Breast epithelium (tissue), 4 donors: ENCODE measurements at regions not wholly inside any gene's neighbourhood (a gene's known extent, or its start where the extent isn't known, plus 50 kb on each side); places are given as distances from the start of the nearest gene placed in this dataset.
"Not testable (repeated sequence)": the region's sequence is repeated elsewhere in the genome, so short reads cannot be mapped to it uniquely, and the experiment has no call there.

Source experiments
- DNase-seq, 2 donors: peaks; one replicate each; pipeline ENCODE4 v3.0.0-alpha.2; 2019; ENCODE audit warnings: low spot score in 2 of 2
- H3K27ac ChIP-seq, 2 donors: fragments of 200-600 bp; sonication (generic) in 1 of 2; one replicate each; pipeline ENCODE4 v1.5.1; 2016 to 2019; ENCODE audit warnings: mild to moderate bottlenecking in 1 of 2
- H3K27me3 ChIP-seq, 2 donors: fragments of 200-600 bp; sonication (generic) in 1 of 2; one replicate each; pipeline versions ENCODE4 v1.5.1 to v1.6.0; 2017 to 2019; ENCODE audit warnings: control low read depth in 1 of 2, mild to moderate bottlenecking in 1 of 2
- H3K36me3 ChIP-seq: fragments of 200-600 bp; one replicate; pipeline ENCODE4 v1.5.1; 2019
- H3K4me1 ChIP-seq, 2 donors: fragments of 200-600 bp; sonication (generic); one replicate each; pipeline ENCODE4 v1.5.1; 2016 to 2019; ENCODE audit warnings: control low read depth in 1 of 2
- H3K4me3 ChIP-seq, 3 donors: fragments of 200-600 bp; sonication (generic); 1 replicate in 2 of 3; 2 replicates in 1 of 3; pipeline ENCODE4 v1.5.1; 2016 to 2019; ENCODE audit warnings: mild to moderate bottlenecking in 3 of 3, moderate library complexity in 2 of 3
- H3K9me3 ChIP-seq, 2 donors: fragments of 200-600 bp; sonication (generic) in 1 of 2; one replicate each; pipeline ENCODE4 v1.5.1; 2016 to 2019; ENCODE audit warnings: control low read depth in 1 of 2
- CTCF ChIP-seq, 3 donors: fragments of 450-650 bp; IDR thresholded peaks; one replicate each; pipeline ENCODE4 v1.5.1; 2016 to 2017; ENCODE audit warnings: antibody characterized with exemption in 3 of 3, mild to moderate bottlenecking in 3 of 3, moderate library complexity in 3 of 3
- POLR2A ChIP-seq: fragments of 450-650 bp; IDR thresholded peaks from one replicate; pipeline ENCODE4 v1.6.1; 2016; ENCODE audit warnings: antibody characterized with exemption, mild to moderate bottlenecking, moderate library complexity
- POLR2AphosphoS5 ChIP-seq, 3 donors: sonication (generic); formaldehyde crosslinking; IDR thresholded peaks; one replicate each; pipeline ENCODE4 v1.6.1; 2017; ENCODE audit warnings: antibody characterized with exemption in 3 of 3
- intact Hi-C: fragments of 100-400 bp; cut with DNase I; formaldehyde crosslinking; loops from one replicate; pipeline ENCODE4 v1.15.1; 2023; ENCODE audit warnings: low total_unique reads

- Histone ChIP-seq H3K4me1 (no peaks in the 10 kb centered on the region), H3K36me3 (no peaks in the 10 kb centered on the region), H3K27ac (no peak overlapping the region), H3K9me3 (no peaks in the 10 kb centered on the region), H3K27me3 (no peaks in the 10 kb centered on the region), H3K4me3 (no peak overlapping the region)
- TF ChIP-seq POLR2AphosphoS5 (IDR thresholded peaks at IDR 0.05) (no peak), POLR2A (no peak), CTCF (IDR thresholded peaks at IDR 0.05) (no peak)
- intact Hi-C loops: no loop called here
- no peak for DNase-seq
Observed at GRCh38 chr7:46054272-46054671, 133.2 kb upstream of the IGFBP3 start.

DNA sequence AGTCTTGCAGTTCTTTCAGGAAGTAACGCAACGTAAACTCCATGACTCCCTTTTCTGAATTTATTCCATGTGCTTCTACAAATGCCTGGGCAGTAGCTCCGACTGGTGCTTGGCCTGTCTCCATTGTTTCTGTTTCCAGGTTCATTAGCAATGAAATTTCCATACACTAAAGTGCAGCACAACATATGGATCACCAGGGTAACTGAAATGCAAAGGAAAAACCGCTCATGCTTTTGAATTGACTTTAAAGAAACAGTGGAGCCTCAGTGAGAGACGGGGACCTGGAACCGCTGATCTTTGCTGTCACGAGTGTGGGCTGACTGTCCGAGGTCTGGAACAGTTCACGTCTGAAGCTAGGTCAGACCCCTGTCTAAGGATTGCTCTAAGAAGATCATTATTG, 126.5 kb upstream of the IGFBP3 start:
- Histone ChIP-seq H3K27ac (no peak overlapping the region), H3K36me3 (no peaks in the 10 kb centered on the region), H3K27me3 (no peaks in the 10 kb centered on the region), H3K9me3 (no peaks in the 10 kb centered on the region), H3K4me1 (no peaks in the 10 kb centered on the region), H3K4me3 (no peak overlapping the region)
- TF ChIP-seq POLR2AphosphoS5 (IDR thresholded peaks at IDR 0.05): no peak
- TF ChIP-seq CTCF (IDR thresholded peaks at IDR 0.05): no peak
- TF ChIP-seq POLR2A: no peak
- intact Hi-C loops: no loop called here
- no peak for DNase-seq

DNA sequence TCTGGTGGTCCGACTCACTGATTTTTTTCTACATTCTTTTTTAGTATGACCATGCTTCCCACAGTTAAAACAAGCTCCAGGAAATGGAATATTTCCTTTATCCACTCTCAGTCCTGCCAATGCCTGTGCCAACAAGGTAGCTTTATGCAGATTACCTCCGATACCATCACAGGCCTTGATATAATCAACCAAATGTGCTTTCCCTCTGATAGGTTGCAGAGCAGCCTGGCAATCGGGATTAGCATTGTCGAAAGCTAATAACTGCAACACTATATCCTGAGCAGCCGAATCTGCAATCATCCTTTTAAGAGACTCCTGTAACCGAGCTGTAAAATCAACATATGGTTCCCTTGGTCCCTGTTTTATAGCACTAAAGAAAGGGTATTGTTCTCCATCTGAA, 122.3 kb upstream of the IGFBP3 start:
- H3K27me3 ChIP-seq, H3K36me3 ChIP-seq, H3K27ac ChIP-seq, H3K4me3 ChIP-seq, H3K4me1 ChIP-seq, H3K9me3 ChIP-seq, DNase-seq, intact Hi-C loops: not testable (repeated sequence)

DNA sequence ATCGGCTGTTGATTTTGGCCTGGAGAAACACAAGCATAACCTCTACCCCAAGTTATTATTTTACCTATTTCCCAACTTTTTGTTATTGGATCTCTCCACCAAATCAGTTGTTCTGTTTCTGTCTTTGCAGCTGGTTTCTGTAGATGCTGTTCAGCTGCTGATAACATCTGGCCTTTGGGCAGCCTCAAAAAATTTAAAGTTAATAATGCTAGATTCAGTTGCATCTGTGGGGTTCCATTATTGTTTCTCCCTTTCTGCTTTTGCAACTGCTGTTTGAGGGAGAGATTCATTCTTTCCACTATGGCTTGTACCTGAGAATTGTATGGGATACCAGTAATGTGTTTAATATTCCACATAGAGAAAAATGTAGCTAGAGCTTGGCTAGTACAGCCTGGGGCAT, 118.7 kb upstream of the IGFBP3 start:
- H3K4me1 ChIP-seq, intact Hi-C loops: not testable (repeated sequence)

DNA sequence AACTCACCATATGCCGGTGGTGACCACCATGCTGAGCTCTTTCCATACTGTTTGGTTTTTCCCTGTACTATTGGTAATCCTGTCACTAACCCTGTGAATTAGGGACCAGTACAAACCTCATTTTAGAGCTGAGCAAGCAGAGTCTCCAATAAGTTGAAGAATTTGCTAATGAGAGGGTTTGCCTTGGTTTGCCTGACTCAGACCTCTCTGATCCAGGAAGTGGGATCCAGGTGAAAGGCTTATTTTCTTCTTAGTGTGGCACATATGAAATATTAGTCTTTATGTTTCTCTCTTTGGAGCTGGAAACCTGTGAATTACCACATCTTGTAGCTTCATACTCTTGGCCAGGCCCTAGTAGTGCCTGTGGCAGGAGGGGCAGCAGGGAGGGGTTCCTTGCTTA, 114.1 kb upstream of the IGFBP3 start:
- intact Hi-C loops: no loop called here
- TF ChIP-seq POLR2A (no peak), CTCF (IDR thresholded peaks at IDR 0.05) (no peak), POLR2AphosphoS5 (IDR thresholded peaks at IDR 0.05) (no peak)
- no peaks in the 10 kb centered on the region for H3K4me1 ChIP-seq
- no peaks in the 10 kb centered on the region for H3K36me3 ChIP-seq
- DNase-seq: no peak
- no peaks in the 10 kb centered on the region for H3K27me3 ChIP-seq
- H3K4me3 ChIP-seq: no peak overlapping the region
- H3K27ac ChIP-seq: no peak overlapping the region
- no peaks in the 10 kb centered on the region for H3K9me3 ChIP-seq

More for the DNA sequence above, 118.7 kb upstream of the IGFBP3 start:
- H3K4me3 ChIP-seq, H3K9me3 ChIP-seq, DNase-seq, H3K36me3 ChIP-seq, H3K27ac ChIP-seq, H3K27me3 ChIP-seq: not testable (repeated sequence)

DNA sequence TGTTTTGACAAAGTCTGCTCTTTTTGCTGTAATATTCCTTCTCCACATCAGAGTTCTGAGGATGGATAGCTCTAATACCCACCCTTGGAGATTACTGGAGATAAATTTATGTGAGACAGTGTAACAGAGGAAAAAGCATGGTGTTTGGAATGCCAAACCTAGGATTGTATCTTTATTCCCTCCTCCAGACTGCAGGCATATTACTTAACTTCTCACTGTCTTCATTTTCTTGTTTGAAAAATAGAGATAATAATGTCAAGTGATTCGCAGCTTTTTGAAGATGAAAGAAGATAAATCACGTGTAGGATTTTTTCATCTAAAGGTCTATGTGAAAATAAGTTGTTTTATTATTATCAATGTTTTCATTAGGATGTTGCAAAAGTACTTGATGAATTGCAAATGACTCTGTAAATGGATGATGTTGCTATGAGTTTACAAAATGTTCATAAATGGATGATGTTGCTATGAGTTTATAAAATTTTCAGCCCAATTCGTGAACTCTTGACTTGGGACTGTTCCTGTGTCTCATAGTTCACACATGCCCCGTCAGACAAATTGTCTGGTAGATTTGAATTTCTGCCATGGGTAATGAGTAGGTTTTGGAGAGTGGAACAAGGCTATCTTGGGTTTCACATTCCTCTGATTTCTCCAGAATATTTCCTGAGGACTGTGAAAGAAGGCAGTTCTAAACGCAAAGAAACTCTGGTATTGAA, 113.1 kb upstream of the IGFBP3 start:
- H3K4me1 ChIP-seq: no peaks in the 10 kb centered on the region
- no peak for DNase-seq
- no peak overlapping the region for H3K4me3 ChIP-seq
- H3K9me3 ChIP-seq: no peaks in the 10 kb centered on the region
- H3K27me3 ChIP-seq: no peaks in the 10 kb centered on the region
- TF ChIP-seq CTCF (IDR thresholded peaks at IDR 0.05) (no peak), POLR2AphosphoS5 (IDR thresholded peaks at IDR 0.05) (no peak)
- H3K36me3 ChIP-seq: no peaks in the 10 kb centered on the region
- intact Hi-C loops: no loop called here
- no peak overlapping the region for H3K27ac ChIP-seq
